DND-41 (cell line): ENCODE measurements at regions not wholly inside any gene's neighbourhood (a gene's known extent, or its start where the extent isn't known, plus 50 kb on each side); places are given as distances from the start of the nearest gene placed in this dataset.

ENCODE experiments used
- EZH2 ChIP-seq: IDR thresholded peaks from 3 replicates; pipeline ENCODE4 v1.6.1; 2012; ENCODE audit warnings: borderline replicate concordance, low read depth, mild to moderate bottlenecking, moderate library complexity, low read length, inconsistent platforms; ENCODE audit not compliant: severe bottlenecking
- TF ChIP-seq, protein P1 (sequence below): IDR thresholded peaks from 2 replicates; pipeline ENCODE4 v1.5.1; 2012; ENCODE audit warnings: borderline replicate concordance, low read length, moderate library complexity, mild to moderate bottlenecking; ENCODE audit not compliant: poor library complexity, severe bottlenecking; ENCODE audit errors: extremely low read depth

DNA sequence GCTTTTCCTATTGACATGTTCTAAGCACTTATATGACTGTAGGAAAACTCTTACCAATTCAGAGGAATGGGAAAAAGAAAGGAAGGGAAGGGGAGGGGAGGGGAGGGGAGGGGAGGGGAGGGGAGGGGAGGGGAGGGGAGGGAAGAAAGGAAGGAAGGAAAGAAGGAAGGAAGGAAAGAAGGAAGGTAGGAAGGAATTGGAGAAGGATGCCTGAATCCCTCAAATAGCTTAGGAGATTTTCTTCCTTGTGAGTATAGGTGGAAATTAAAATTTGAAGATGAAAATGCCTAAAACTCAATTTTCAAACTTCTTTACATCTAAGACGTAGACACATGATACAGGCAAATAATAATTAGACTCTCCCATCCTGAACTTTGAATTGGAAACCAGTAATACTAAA is 463.1 kb downstream of the SATB2 start:
- TF ChIP-seq, protein P1, sequence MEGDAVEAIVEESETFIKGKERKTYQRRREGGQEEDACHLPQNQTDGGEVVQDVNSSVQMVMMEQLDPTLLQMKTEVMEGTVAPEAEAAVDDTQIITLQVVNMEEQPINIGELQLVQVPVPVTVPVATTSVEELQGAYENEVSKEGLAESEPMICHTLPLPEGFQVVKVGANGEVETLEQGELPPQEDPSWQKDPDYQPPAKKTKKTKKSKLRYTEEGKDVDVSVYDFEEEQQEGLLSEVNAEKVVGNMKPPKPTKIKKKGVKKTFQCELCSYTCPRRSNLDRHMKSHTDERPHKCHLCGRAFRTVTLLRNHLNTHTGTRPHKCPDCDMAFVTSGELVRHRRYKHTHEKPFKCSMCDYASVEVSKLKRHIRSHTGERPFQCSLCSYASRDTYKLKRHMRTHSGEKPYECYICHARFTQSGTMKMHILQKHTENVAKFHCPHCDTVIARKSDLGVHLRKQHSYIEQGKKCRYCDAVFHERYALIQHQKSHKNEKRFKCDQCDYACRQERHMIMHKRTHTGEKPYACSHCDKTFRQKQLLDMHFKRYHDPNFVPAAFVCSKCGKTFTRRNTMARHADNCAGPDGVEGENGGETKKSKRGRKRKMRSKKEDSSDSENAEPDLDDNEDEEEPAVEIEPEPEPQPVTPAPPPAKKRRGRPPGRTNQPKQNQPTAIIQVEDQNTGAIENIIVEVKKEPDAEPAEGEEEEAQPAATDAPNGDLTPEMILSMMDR: no peak
- no peak for TF ChIP-seq EZH2
